IPS DF 6.9 (cell line): ENCODE measurements at regions not wholly inside any gene's neighbourhood (a gene's known extent, or its start where the extent isn't known, plus 50 kb on each side); places are given as distances from the start of the nearest gene placed in this dataset.

ENCODE experiments used
- DNase-seq: peaks from one replicate; pipeline ENCODE4 v3.0.0-alpha.2; 2013; ENCODE audit warnings: low read depth, low spot score
- H3K27ac ChIP-seq: one replicate; pipeline ENCODE4 v1.5.1; 2013; ENCODE audit warnings: low read length, control low read depth
- H3K27me3 ChIP-seq: 2 replicates; pipeline ENCODE4 v1.6.1; 2013; ENCODE audit warnings: mild to moderate bottlenecking, low read length; ENCODE audit not compliant: control insufficient read depth, insufficient read depth
- H3K36me3 ChIP-seq: 2 replicates; pipeline ENCODE4 v1.6.1; 2013; ENCODE audit warnings: low read length; ENCODE audit not compliant: control insufficient read depth, insufficient read depth
- H3K4me1 ChIP-seq: 2 replicates; pipeline ENCODE4 v1.6.1; 2013; ENCODE audit warnings: low read length; ENCODE audit not compliant: control insufficient read depth, insufficient read depth
- H3K4me3 ChIP-seq: 2 replicates; pipeline ENCODE4 v1.5.1; 2013; ENCODE audit warnings: mild to moderate bottlenecking, low read length
- H3K9me3 ChIP-seq: 2 replicates; pipeline ENCODE4 v1.6.1; 2013; ENCODE audit warnings: low read length, inconsistent platforms; ENCODE audit not compliant: control insufficient read depth, insufficient read depth
- WGBS: extraction: QIAGEN DNeasy Blood & Tissue Kit; methylation state at CpG from one replicate; pipeline ENCODE4 v1.1.7; 2013; ENCODE audit warnings: mixed read lengths, missing lambda C conversion rate; ENCODE audit not compliant: insufficient read length, insufficient coverage; 5-methylcytosine and 5-hydroxymethylcytosine counted together

DNA sequence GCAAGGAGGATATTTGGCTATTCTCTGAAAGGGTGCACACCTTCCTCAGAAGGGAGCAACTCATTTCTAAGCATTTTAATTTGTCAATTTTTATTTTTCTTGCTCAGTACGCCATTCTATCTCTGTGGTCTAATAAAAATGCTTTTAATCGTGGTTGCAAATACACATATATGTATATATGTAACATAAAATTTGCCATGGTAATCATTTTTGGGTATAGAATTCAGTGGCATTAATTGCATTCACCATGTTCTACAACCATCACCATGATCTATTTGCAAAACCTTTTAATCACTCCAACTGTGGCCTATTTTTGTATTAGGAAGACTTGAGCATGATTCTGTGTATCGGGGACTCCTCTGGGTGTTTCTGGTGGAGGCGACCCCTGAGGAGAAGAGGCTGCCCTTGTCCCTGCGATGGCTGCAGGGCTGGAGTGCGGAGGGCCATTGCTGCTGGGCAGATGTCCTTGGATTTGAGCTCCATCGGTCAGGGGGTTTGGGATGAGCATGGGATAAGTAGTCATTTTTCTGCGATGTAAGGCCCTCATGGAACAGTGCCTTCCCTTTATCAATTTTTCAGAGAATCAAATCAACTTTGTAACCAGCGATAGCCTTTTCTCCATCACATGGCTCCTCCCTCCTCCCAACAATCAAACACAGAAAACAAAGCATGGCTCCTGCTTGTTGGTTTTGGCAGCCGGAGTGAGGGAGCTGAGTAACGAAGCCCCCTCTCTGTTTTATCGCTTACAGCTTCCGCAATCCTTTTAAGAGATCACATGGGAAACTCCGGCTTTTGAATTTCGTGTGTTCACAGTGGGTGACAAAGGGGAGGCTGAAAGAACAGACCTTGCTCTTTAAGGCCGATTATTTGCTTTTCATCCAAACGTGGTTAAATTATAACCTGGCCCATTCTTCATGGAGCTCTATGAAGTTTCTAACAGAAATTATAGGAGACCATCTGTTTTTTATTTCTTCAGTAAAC lies 187.3 kb downstream of the TENT4A start:
- no peak overlapping the region for H3K4me3 ChIP-seq
- H3K27me3 ChIP-seq, result no peaks in the 10 kb centered on the region
- no CpG with 5 or more reads among the region's 17 CpGs for WGBS
- no peaks in the 10 kb centered on the region for H3K4me1 ChIP-seq
- DNase-seq, result no peak
- H3K36me3 ChIP-seq, result no peaks in the 10 kb centered on the region
- H3K27ac ChIP-seq, result no peak overlapping the region
- H3K9me3 ChIP-seq, result no peaks in the 10 kb centered on the region

DNA sequence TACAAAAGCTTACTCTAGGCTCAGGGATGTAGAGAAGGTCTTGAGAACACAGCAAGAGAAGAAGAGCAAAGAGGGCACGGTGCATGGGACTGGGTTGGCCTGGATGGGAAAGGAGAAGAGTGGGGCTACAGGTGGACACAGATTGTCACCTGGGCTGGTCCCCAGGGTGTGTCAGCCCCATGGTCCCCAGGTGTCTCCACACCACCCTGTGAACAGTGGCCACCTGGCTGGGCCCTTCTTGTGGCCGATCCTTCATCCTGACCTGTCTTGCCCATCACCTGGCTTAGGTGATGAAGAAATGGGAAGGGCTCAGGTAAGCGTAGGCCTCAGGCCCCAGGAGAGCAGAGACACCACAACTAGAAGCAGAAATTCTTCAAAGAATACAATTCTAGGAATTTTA lies 188.9 kb downstream of the TENT4A start:
- Histone ChIP-seq H3K4me3 (no peak overlapping the region), H3K27me3 (no peaks in the 10 kb centered on the region), H3K27ac (no peak overlapping the region), H3K36me3 (no peaks in the 10 kb centered on the region), H3K9me3 (no peaks in the 10 kb centered on the region), H3K4me1 (no peaks in the 10 kb centered on the region)
- no peak for DNase-seq
- WGBS, result no CpG with 5 or more reads among the region's 3 CpGs

DNA sequence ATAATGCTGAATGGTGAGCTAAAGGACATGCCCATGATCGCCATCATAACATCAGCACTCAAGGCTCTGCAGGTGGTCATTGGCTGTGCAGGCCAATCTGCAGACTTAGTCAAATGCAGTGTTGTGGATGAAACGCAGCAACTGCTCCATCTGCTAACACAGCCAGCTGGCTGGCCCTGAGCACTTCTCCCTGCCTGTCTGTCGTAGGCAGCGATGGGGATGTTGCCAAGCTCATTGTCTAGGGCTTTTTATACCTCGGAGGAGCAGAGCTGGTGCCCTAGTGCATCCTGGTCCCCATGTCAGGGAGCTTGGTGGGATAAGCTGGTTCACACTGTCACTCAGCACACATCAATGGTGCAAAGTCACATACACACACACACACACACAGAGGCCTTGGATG lies 189.4 kb downstream of the TENT4A start:
- no peak for DNase-seq
- Histone ChIP-seq H3K27ac (no peak overlapping the region), H3K4me1 (no peaks in the 10 kb centered on the region), H3K9me3 (no peaks in the 10 kb centered on the region), H3K36me3 (no peaks in the 10 kb centered on the region), H3K27me3 (no peaks in the 10 kb centered on the region), H3K4me3 (no peak overlapping the region)
- whole genome bisulfite sequencing, result no CpG with 5 or more reads among the region's 5 CpGs

DNA sequence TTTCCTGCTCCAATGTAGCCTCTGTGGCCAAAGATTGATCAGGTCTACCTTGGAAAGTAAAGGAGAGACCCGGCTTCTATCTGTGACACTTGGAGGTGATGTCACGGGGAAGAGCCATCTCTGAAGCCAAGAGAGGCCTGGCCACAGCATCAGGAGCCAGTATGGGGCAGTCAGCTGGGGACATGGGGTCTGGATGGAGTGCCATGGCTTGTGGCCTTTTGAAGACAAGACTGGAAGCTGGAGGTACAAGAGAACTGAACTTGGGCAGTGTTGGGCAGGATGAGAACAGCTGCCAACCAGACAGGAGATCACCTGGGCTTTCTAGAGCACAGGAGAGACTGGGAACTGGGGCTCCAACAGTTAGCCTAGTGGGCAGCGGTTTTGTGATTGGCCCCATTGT lies 190.7 kb downstream of the TENT4A start:
- WGBS, result no CpG with 5 or more reads among the region's 3 CpGs
- Histone ChIP-seq H3K36me3 (no peaks in the 10 kb centered on the region), H3K9me3 (no peaks in the 10 kb centered on the region), H3K27me3 (no peaks in the 10 kb centered on the region), H3K4me3 (no peak overlapping the region), H3K4me1 (no peaks in the 10 kb centered on the region), H3K27ac (no peak overlapping the region)
- no peak for DNase-seq

DNA sequence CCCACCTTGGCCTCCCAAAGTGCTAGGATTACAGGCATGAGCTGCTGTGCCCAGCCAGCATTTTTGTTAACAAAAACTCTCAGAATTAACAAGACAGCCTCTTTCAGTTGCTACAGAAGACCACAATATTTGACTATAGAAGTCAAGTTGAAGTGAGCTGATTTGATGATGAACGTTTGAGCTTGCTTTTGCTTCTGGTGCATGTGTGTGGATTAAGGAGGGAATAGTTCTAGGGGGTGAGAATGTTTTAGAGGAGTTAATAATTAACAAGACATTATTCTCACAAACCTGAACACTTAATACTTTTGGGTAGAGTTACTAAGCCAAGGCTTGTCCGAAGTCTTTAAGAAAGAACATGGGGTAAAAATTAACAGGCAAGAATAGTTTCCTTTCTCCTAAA lies 191.6 kb downstream of the TENT4A start:
- no peaks in the 10 kb centered on the region for H3K9me3 ChIP-seq
- no peak for DNase-seq
- H3K4me3 ChIP-seq, result no peak overlapping the region
- H3K27ac ChIP-seq, result no peak overlapping the region
- H3K27me3 ChIP-seq, result no peaks in the 10 kb centered on the region
- no CpG with 5 or more reads among the region's 2 CpGs for WGBS
- no peaks in the 10 kb centered on the region for H3K36me3 ChIP-seq
- H3K4me1 ChIP-seq, result no peaks in the 10 kb centered on the region

DNA sequence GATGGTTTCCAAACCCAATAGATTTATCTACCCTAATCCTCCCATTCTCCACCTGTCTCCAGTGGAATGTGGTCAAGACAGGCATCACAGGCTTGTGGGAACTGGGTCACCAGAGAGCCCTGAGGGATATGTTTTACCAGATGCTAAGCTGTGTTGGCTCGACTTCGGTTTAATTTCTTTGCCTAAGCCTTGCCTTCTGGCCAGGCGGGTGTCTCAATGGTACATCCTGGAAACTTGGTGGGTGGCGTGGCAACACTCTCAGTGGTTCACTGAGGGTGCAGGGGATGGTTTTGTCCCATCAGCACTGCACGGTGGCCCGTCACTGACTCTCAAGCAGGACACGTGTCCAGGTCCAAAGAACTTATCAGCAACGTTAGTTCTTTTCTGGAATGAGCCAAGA lies 192.2 kb downstream of the TENT4A start:
- Histone ChIP-seq H3K4me3 (no peak overlapping the region), H3K27ac (no peak overlapping the region), H3K4me1 (no peaks in the 10 kb centered on the region), H3K36me3 (no peaks in the 10 kb centered on the region), H3K9me3 (no peaks in the 10 kb centered on the region), H3K27me3 (no peaks in the 10 kb centered on the region)
- no peak for DNase-seq
- no CpG with 5 or more reads among the region's 8 CpGs for WGBS

DNA sequence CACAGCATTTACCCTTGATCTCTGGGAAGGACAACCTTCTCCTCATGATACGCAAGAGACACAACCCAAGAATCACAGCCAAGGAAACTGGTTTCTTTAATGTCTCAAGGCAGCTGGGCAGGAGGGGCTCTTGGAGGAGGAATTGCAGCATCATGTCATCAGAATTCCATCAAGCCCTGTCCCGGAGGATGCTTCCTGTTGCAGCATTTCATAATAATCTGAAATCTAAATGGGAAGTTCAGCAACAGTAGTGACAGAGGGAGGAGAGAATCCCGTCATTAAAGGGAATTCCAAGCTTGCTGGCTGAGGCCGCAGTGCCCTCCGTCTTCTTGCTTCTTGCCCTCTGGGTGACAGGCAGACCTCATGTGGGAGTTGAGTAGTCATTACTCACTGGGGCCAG lies 192.7 kb downstream of the TENT4A start:
- H3K4me3 ChIP-seq, result no peak overlapping the region
- H3K9me3 ChIP-seq, result no peaks in the 10 kb centered on the region
- H3K27me3 ChIP-seq, result no peaks in the 10 kb centered on the region
- no peak for DNase-seq
- no peaks in the 10 kb centered on the region for H3K4me1 ChIP-seq
- H3K36me3 ChIP-seq, result no peaks in the 10 kb centered on the region
- H3K27ac ChIP-seq, result no peak overlapping the region
- no CpG with 5 or more reads among the region's 5 CpGs for WGBS

DNA sequence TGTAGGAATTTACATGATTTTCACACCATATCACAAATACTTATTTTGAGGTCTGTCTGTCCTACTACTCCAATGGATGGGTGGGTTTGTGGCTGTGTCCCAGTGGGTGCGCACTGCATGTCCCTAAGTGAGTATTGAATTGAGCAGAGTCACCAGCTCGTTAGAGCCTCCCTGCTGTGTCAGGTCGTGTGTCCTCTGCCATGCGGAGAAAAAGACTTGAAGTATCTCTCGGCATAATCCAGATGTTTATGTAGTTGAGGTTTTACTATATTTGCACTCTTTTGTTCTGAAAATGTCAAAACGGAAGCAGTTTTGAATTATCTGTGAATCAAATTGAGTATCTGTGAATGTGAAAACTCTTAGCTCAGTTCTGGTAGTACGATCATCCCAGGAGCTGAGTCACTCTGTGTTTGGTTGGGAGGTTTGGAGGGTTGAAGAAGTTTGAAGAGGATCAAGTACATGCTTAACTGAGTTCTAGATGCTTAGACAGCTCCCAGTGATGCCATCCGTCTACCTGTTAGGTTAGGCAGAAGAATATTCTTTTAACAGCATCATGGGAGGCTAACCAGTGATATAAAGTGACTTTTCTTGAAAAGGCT lies 194.2 kb downstream of the TENT4A start:
- no CpG with 5 or more reads among the region's 8 CpGs for WGBS
- Histone ChIP-seq H3K27ac (no peak overlapping the region), H3K36me3 (no peaks in the 10 kb centered on the region), H3K4me3 (no peak overlapping the region), H3K4me1 (no peaks in the 10 kb centered on the region), H3K27me3 (no peaks in the 10 kb centered on the region), H3K9me3 (no peaks in the 10 kb centered on the region)
- DNase-seq, result no peak

DNA sequence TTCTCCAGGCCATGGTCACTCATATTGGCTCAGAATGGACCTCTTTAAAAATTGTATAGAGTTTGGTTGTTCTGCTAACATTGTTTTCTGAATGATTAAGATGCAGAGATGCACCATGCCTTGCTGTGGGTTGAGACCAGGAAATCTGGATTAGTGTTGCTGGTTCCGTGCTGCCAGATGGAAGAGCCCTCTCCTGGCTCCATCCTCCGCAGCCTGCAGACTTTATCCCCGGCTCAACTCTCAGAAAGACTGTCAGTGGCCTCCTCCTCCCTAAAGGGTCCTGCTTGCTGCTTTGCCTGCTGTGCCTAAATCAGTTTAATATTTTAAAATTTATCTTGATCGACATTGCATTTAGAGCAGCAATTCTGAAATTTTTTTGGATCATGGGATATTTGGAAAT lies 196.7 kb downstream of the TENT4A start:
- no peak for DNase-seq
- Histone ChIP-seq H3K9me3 (no peaks in the 10 kb centered on the region), H3K36me3 (no peaks in the 10 kb centered on the region), H3K4me1 (no peaks in the 10 kb centered on the region), H3K27ac (no peak overlapping the region), H3K27me3 (no peaks in the 10 kb centered on the region), H3K4me3 (no peak overlapping the region)
- WGBS, result no CpG with 5 or more reads among the region's 4 CpGs

DNA sequence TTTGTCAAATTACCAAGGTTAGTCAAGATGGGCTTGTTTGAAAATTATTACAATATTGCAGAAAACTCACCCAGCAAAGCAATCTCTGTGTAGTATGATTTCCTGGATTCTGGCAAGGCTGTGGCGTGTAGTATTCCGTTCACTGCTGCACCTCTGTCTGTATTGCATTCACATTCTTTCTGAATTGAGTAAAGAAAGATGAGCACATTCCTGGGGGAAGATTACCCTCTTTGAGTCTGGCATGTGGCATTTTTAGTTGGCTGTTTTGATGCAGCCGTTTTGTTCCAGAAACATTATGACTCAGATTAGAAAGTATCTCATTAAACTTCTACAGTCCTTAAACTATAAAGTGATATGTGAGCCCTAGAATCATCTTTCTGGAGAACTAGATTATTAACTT lies 197.7 kb downstream of the TENT4A start:
- no peaks in the 10 kb centered on the region for H3K9me3 ChIP-seq
- H3K4me1 ChIP-seq, result no peaks in the 10 kb centered on the region
- WGBS, result no CpG with 5 or more reads among the region's 3 CpGs
- no peaks in the 10 kb centered on the region for H3K27me3 ChIP-seq
- no peak overlapping the region for H3K27ac ChIP-seq
- no peaks in the 10 kb centered on the region for H3K36me3 ChIP-seq
- no peak overlapping the region for H3K4me3 ChIP-seq
- no peak for DNase-seq
